Gastroesophageal sphincter (tissue), 3 donors: ENCODE measurements at regions not wholly inside any gene's neighbourhood (a gene's known extent, or its start where the extent isn't known, plus 50 kb on each side); places are given as distances from the start of the nearest gene placed in this dataset.

Source experiments
- EP300 ChIP-seq: sonication (generic); formaldehyde crosslinking; IDR thresholded peaks from one replicate; pipeline ENCODE4 v1.6.1; 2017; ENCODE audit warnings: antibody characterized with exemption, mild to moderate bottlenecking
- POLR2A ChIP-seq, 2 donors: fragments of 450-650 bp; IDR thresholded peaks; one replicate each; pipeline ENCODE4 v1.6.1; 2017; ENCODE audit warnings: antibody characterized with exemption in 2 of 2, mild to moderate bottlenecking in 2 of 2, moderate library complexity in 1 of 2
- POLR2AphosphoS5 ChIP-seq: sonication (generic); formaldehyde crosslinking; IDR thresholded peaks from one replicate; pipeline ENCODE4 v1.6.1; 2017; ENCODE audit warnings: antibody characterized with exemption
- TF ChIP-seq, protein P1 (sequence below), 4 experiments: fragments of 200-600 bp in 2 of 4; fragments of 450-650 bp in 2 of 4; sonication (generic) in 1 of 4; IDR thresholded peaks; one replicate each; pipeline ENCODE4 v1.5.1; 2017 to 2019; ENCODE audit warnings: antibody characterized with exemption in 4 of 4, mild to moderate bottlenecking in 2 of 4, moderate library complexity in 2 of 4

DNA sequence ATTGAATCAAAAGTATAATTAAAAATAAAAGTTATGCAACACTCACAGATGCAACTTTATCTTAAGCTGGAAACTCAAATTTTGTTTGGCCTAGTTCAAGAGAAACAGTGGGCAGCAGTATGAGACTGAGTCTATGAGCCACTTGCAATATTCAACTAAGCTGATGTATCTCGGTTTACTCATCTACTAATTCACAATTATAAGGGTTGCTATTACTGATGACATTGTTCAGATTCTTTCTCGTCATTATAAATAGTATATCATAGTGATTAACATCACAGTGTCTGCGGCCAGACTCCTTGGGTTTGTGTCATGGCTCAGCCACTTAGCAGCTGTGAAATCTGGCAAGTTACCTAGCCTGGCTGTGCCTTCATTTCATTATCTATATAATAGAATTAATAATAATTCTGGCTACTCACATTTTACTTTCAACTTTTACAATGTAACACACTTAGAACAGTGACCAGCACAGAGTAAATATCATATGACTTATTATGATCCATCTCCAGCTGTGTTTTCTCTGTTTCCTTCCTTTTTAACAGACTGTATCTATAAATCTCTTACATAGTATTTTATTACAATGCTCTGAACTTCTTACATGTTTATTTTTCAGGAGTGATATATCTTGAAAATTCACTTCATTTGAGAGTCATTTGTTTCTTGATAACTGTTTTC, 194.3 kb upstream of the RGS18 start:
- TF ChIP-seq POLR2A (IDR thresholded peaks at IDR 0.05) (no peak), POLR2AphosphoS5 (no peak), EP300 (no peak)
- TF ChIP-seq, protein P1, sequence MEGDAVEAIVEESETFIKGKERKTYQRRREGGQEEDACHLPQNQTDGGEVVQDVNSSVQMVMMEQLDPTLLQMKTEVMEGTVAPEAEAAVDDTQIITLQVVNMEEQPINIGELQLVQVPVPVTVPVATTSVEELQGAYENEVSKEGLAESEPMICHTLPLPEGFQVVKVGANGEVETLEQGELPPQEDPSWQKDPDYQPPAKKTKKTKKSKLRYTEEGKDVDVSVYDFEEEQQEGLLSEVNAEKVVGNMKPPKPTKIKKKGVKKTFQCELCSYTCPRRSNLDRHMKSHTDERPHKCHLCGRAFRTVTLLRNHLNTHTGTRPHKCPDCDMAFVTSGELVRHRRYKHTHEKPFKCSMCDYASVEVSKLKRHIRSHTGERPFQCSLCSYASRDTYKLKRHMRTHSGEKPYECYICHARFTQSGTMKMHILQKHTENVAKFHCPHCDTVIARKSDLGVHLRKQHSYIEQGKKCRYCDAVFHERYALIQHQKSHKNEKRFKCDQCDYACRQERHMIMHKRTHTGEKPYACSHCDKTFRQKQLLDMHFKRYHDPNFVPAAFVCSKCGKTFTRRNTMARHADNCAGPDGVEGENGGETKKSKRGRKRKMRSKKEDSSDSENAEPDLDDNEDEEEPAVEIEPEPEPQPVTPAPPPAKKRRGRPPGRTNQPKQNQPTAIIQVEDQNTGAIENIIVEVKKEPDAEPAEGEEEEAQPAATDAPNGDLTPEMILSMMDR (IDR thresholded peaks at IDR 0.05) = no peak
